GM12878 (cell line): ENCODE measurements at regions not wholly inside any gene's neighbourhood (a gene's known extent, or its start where the extent isn't known, plus 50 kb on each side); places are given as distances from the start of the nearest gene placed in this dataset.

Experiments used
- ATAC-seq: fragments of 200-7000 bp; cut with Tn5 transposase; 3 replicates; pipeline ENCODE4 v1.9.1; 2020; ENCODE audit warnings: mild to moderate bottlenecking, moderate library complexity
- BruUV-seq: library from RNA; stranded (reverse); fragments of 400-500 nt; replicated peaks from 2 replicates; lab custom pipeline; 2021; lab: Mats Ljungman, UMichigan
- CTCF ChIA-PET: fragments of 300-600 bp; sonication (Branson Sonifier 250); formaldehyde crosslinking; extraction: SDS; loops from one replicate; lab custom pipeline; 2021; ENCODE audit warnings: inconsistent platforms; lab: Yijun Ruan, JAX
- POLR2A ChIA-PET: fragments of 350-600 bp; formaldehyde crosslinking; extraction: SDS; loops from one replicate; lab custom pipeline; 2021; ENCODE audit warnings: inconsistent platforms; lab: Charles Lee
- RAD21 ChIA-PET: fragments of 300-600 bp; sonication (Branson Sonifier 250); formaldehyde crosslinking; loops from one replicate; lab custom pipeline; 2023; ENCODE audit warnings: antibody characterized with exemption; ENCODE audit not compliant: unreplicated experiment; lab: Charles Lee
- SMC1A ChIA-PET: fragments of 300-600 bp; sonication (Branson Sonifier 250); formaldehyde crosslinking; loops from one replicate; lab custom pipeline; 2023; ENCODE audit not compliant: unreplicated experiment, uncharacterized antibody; lab: Charles Lee
- DNase-seq: peaks from one replicate; pipeline ENCODE4 v3.0.0-alpha.2; 2011; ENCODE audit warnings: low read depth, low spot score
- FAIRE-seq: peaks from 3 replicates; lab custom pipeline; 2011; peaks lifted over from hg19 to GRCh38; lab: Jason Lieb, UNC
- H2AFZ ChIP-seq: 2 replicates; pipeline ENCODE4 v1.6.0; 2011; ENCODE audit warnings: low read depth, low read length, control low read depth; ENCODE audit not compliant: control insufficient read depth
- H3K27ac ChIP-seq: 2 replicates; pipeline ENCODE4 v1.5.1; 2011; ENCODE audit warnings: control low read depth; ENCODE audit not compliant: control insufficient read depth, insufficient read depth
- H3K27me3 ChIP-seq, 2 experiments: replicated peaks in 1 of 2; 2 replicates each; pipeline versions ENCODE4 v1.6.0 to v1.6.1; 2011; ENCODE audit warnings: low read length in 1 of 2; ENCODE audit not compliant: control insufficient read depth in 2 of 2, insufficient read depth in 2 of 2
- H3K36me3 ChIP-seq, 2 experiments: 2 replicates each; pipeline ENCODE4 v1.5.1; 2011; ENCODE audit warnings: low read length in 1 of 2; ENCODE audit not compliant: control insufficient read depth in 2 of 2, insufficient read depth in 2 of 2
- H3K4me1 ChIP-seq: 2 replicates; pipeline ENCODE4 v1.6.1; 2011; ENCODE audit warnings: mild to moderate bottlenecking, low read length, moderate library complexity, mixed read lengths; ENCODE audit not compliant: control insufficient read depth, insufficient read depth
- H3K4me2 ChIP-seq: 2 replicates; pipeline ENCODE4 v1.6.0; 2011; ENCODE audit warnings: control low read depth; ENCODE audit not compliant: control insufficient read depth, insufficient read depth
- H3K4me3 ChIP-seq: fragments of 200-600 bp; sonication (generic); 2 replicates; pipeline ENCODE4 v1.5.1; 2016
- H3K79me2 ChIP-seq: 2 replicates; pipeline ENCODE4 v1.6.0; 2011; ENCODE audit warnings: low read length; ENCODE audit not compliant: control insufficient read depth, insufficient read depth
- H3K9ac ChIP-seq: 2 replicates; pipeline ENCODE4 v1.8.0; 2011; ENCODE audit warnings: low read length, control low read depth, mixed read lengths; ENCODE audit not compliant: control insufficient read depth, insufficient read depth
- H3K9me3 ChIP-seq: replicated peaks from 3 replicates; pipeline ENCODE4 v1.5.1; 2011; ENCODE audit warnings: mild to moderate bottlenecking, low read length; ENCODE audit not compliant: control insufficient read depth, insufficient read depth
- H4K20me1 ChIP-seq: 2 replicates; pipeline ENCODE4 v1.6.0; 2011; ENCODE audit not compliant: control insufficient read depth, insufficient read depth
- CBX5 ChIP-seq: sonication (generic); IDR thresholded peaks from 2 replicates; pipeline ENCODE4 v1.6.1; 2016; ENCODE audit warnings: low read depth, moderate library complexity, mild to moderate bottlenecking, inconsistent platforms
- EGR1 ChIP-seq, 2 experiments: IDR thresholded peaks; 1 replicate in 1 of 2; 2 replicates in 1 of 2; pipeline ENCODE4 v1.6.1; 2011 to 2012; ENCODE audit warnings: low read depth in 2 of 2, low read length in 2 of 2, borderline replicate concordance in 1 of 2, mild to moderate bottlenecking in 1 of 2, moderate library complexity in 1 of 2
- FOXM1 ChIP-seq: IDR thresholded peaks from 2 replicates; pipeline ENCODE4 v1.6.1; 2012; ENCODE audit warnings: low read depth, mild to moderate bottlenecking, inconsistent platforms, low read length, moderate library complexity
- GABPA ChIP-seq: IDR thresholded peaks from 2 replicates; pipeline ENCODE4 v1.6.1; 2014; ENCODE audit warnings: antibody characterized with exemption, low read depth, mild to moderate bottlenecking, inconsistent platforms
- HDAC6 ChIP-seq: fragments of 200-600 bp; sonication (generic); IDR thresholded peaks from one replicate; pipeline ENCODE4 v1.8.0; 2017; ENCODE audit warnings: antibody characterized with exemption; ENCODE audit not compliant: unreplicated experiment
- IKZF2 ChIP-seq, 2 experiments: fragments of 450-650 bp; IDR thresholded peaks; 2 replicates each; pipeline ENCODE4 v1.6.1; 2017; ENCODE audit warnings: mild to moderate bottlenecking in 2 of 2, moderate library complexity in 2 of 2
- LARP7 ChIP-seq: fragments of 450-650 bp; IDR thresholded peaks from 2 replicates; pipeline ENCODE4 v1.6.1; 2017; ENCODE audit warnings: mild to moderate bottlenecking
- MEF2B ChIP-seq: fragments of 450-650 bp; IDR thresholded peaks from 2 replicates; pipeline ENCODE4 v1.6.1; 2018; ENCODE audit warnings: mild to moderate bottlenecking, moderate library complexity; ENCODE audit not compliant: partially characterized antibody, poor library complexity, severe bottlenecking
- NBN ChIP-seq: fragments of 450-650 bp; IDR thresholded peaks from 2 replicates; pipeline ENCODE4 v1.6.1; 2016
- SMC3 ChIP-seq: IDR thresholded peaks from 2 replicates; pipeline ENCODE4 v1.6.1; 2011; ENCODE audit warnings: low read length, improper control_type of control experiment, borderline replicate concordance
- SREBF2 ChIP-seq: IDR thresholded peaks from 2 replicates; pipeline ENCODE4 v1.6.1; 2012; ENCODE audit warnings: mild to moderate bottlenecking, low read length
- STAT3 ChIP-seq: IDR thresholded peaks from 2 replicates; pipeline ENCODE4 v1.6.1; 2011; ENCODE audit warnings: low read depth, low read length, improper control_type of control experiment
- TCF7 ChIP-seq: IDR thresholded peaks from 2 replicates; pipeline ENCODE4 v1.6.1; 2014; ENCODE audit warnings: antibody characterized with exemption, borderline replicate concordance
- WRNIP1 ChIP-seq: IDR thresholded peaks from 2 replicates; pipeline ENCODE4 v1.6.1; 2011; ENCODE audit warnings: low read depth, low read length, improper control_type of control experiment, borderline replicate concordance
- YBX1 ChIP-seq: fragments of 450-650 bp; IDR thresholded peaks from 2 replicates; pipeline ENCODE4 v1.6.1; 2016; ENCODE audit warnings: antibody characterized with exemption
- ZBED1 ChIP-seq: IDR thresholded peaks from 2 replicates; pipeline ENCODE4 v1.6.1; 2016; ENCODE audit warnings: borderline replicate concordance
- WGBS: methylation state at CpG from one replicate; pipeline ENCODE4 v1.1.6; 2016; ENCODE audit warnings: low lambda C conversion rate; ENCODE audit not compliant: insufficient replicate concordance, insufficient coverage; ENCODE audit errors: missing lambda C conversion rate; 5-methylcytosine and 5-hydroxymethylcytosine counted together
- in situ Hi-C: fragments of 300-500 bp; cut with MboI; formaldehyde crosslinking; loops from 9 replicates; pipeline ENCODE4 v1.14.3; 2018; ENCODE audit warnings: mixed read lengths
- intact Hi-C: fragments of 100-400 bp; cut with micrococcal nuclease; formaldehyde crosslinking; loops from one replicate; pipeline ENCODE4 v1.14.2; 2022; ENCODE audit not compliant: unreplicated experiment
- TF ChIP-seq, protein P1 (sequence below): fragments of 450-650 bp; IDR thresholded peaks from 2 replicates; pipeline ENCODE4 v1.6.1; 2017; ENCODE audit warnings: borderline replicate concordance
- TF ChIP-seq, protein P2 (sequence below): IDR thresholded peaks from 2 replicates; pipeline ENCODE4 v1.6.1; 2011; ENCODE audit warnings: low read depth, low read length, improper control_type of control experiment, borderline replicate concordance
- TF ChIP-seq, protein P3 (sequence below): IDR thresholded peaks from 2 replicates; pipeline ENCODE4 v1.6.1; 2011; ENCODE audit warnings: borderline replicate concordance, low read depth, mild to moderate bottlenecking, moderate library complexity, mixed read lengths, low read length; ENCODE audit not compliant: insufficient read depth; ENCODE audit errors: extremely low read length

DNA sequence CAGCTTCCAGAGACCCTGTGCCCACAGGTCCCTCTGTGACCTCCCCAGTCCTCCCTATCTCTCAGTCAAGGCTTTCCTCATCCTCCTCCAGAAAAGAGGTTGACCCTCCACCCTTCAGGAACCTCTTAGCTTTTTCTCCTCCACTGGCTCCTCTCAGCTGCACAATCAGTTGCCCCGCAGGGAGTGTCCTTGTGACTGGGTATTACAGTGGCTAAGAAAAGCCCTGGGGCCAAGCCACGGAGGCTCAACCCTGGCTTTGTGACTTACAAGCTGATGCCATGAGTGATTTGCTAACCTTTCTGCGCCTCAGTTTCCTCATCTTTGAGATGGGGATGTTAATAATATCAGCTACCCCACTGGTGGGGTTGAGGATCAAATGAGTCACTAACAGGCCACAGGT lies 66.4 kb upstream of the ZMIZ1 start:
- WGBS: 12% methylated on average over 3 of the region's 3 CpGs
- SMC1A ChIA-PET: no interaction called here
- Histone ChIP-seq H3K27ac (no peak overlapping the region), H3K9ac (no peak overlapping the region), H3K9me3 (no peaks in the 10 kb centered on the region), H3K36me3 (no peaks in the 10 kb centered on the region), H3K27me3 (peaks cover 1 to 4% of the 10 kb centered on the region in 2 experiments; a peak in 2 of 4 replicates), H4K20me1 (no peaks in the 10 kb centered on the region; the same call in 1 of the 2 replicates), H3K4me1 (no peaks in the 10 kb centered on the region; the same call in 1 of the 2 replicates), H3K4me2 (no peak overlapping the region), H2AFZ (no peak overlapping the region), H3K79me2 (no peaks in the 10 kb centered on the region), H3K4me3 (no peak overlapping the region)
- BruUV-seq: no TSS peak
- POLR2A ChIA-PET: no interaction called here
- in situ Hi-C loops: no loop called here
- RAD21 ChIA-PET: no interaction called here
- intact Hi-C loops: no loop called here
- CTCF ChIA-PET: interaction anchor here (1.0 kb wide), 1 partner anchor 43 kb away, joined by 3 read pairs; no protein-coding TSS in a partner anchor
- ATAC-seq (no peak), DNase-seq (no peak), FAIRE-seq (no peak)
- no peak for TF ChIP-seq IKZF2 (IDR thresholded peaks at IDR 0.05)
- TF ChIP-seq FOXM1: no peak
- TF ChIP-seq LARP7: no peak
- no peak for TF ChIP-seq CBX5
- TF ChIP-seq, protein P1, sequence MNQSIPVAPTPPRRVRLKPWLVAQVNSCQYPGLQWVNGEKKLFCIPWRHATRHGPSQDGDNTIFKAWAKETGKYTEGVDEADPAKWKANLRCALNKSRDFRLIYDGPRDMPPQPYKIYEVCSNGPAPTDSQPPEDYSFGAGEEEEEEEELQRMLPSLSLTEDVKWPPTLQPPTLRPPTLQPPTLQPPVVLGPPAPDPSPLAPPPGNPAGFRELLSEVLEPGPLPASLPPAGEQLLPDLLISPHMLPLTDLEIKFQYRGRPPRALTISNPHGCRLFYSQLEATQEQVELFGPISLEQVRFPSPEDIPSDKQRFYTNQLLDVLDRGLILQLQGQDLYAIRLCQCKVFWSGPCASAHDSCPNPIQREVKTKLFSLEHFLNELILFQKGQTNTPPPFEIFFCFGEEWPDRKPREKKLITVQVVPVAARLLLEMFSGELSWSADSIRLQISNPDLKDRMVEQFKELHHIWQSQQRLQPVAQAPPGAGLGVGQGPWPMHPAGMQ: no peak
- TF ChIP-seq MEF2B: no peak
- TF ChIP-seq TCF7: no peak
- TF ChIP-seq, protein P2, sequence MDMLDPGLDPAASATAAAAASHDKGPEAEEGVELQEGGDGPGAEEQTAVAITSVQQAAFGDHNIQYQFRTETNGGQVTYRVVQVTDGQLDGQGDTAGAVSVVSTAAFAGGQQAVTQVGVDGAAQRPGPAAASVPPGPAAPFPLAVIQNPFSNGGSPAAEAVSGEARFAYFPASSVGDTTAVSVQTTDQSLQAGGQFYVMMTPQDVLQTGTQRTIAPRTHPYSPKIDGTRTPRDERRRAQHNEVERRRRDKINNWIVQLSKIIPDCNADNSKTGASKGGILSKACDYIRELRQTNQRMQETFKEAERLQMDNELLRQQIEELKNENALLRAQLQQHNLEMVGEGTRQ: no peak
- TF ChIP-seq GABPA: no peak
- TF ChIP-seq, protein P3, sequence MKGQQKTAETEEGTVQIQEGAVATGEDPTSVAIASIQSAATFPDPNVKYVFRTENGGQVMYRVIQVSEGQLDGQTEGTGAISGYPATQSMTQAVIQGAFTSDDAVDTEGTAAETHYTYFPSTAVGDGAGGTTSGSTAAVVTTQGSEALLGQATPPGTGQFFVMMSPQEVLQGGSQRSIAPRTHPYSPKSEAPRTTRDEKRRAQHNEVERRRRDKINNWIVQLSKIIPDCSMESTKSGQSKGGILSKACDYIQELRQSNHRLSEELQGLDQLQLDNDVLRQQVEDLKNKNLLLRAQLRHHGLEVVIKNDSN: no peak
- TF ChIP-seq EGR1 (IDR thresholded peaks at IDR 0.05; ENCODE audit: borderline replicate concordance in 1 of 2, low read depth in 2 of 2, low read length in 2 of 2): no peak
- no peak for TF ChIP-seq NBN
- no peak for TF ChIP-seq WRNIP1
- no peak for TF ChIP-seq SMC3
- TF ChIP-seq ZBED1: no peak
- no peak for TF ChIP-seq STAT3
- TF ChIP-seq SREBF2: no peak
- TF ChIP-seq HDAC6: no peak
- TF ChIP-seq YBX1: no peak
